ENCODE measurements at regions not wholly inside any gene's neighbourhood (a gene's known extent, or its start where the extent isn't known, plus 50 kb on each side); places are given as distances from the start of the nearest gene placed in this dataset.
A peak's percentile ranks its signal among the peaks of the same experiment; 100 is the strongest.

GRCh38 chr15:31964586-31965307 is 65.6 kb upstream of the CHRNA7 start:
- H3K27me3 Mint-ChIP-seq (ENCODE audit: low read depth): peaks cover 7% of the 10 kb centered on the region
- H3K36me3 Mint-ChIP-seq (ENCODE audit: low read depth): no peaks in the 10 kb centered on the region
- TF ChIP-seq CTCF (conservative IDR thresholded peaks at IDR 0.05): no peak
- peaks cover 7% of the 10 kb centered on the region for H3K9me3 Mint-ChIP-seq
- no peak overlapping the region for H3K4me3 Mint-ChIP-seq
- H3K27ac Mint-ChIP-seq (ENCODE audit: unreplicated experiment): no peak overlapping the region
- H3K4me1 Mint-ChIP-seq: no peaks in the 10 kb centered on the region
- no peak for DNase-seq (ENCODE audit: low read depth, low spot score)

GRCh38 chr15:31970007-31970406 is 60.3 kb upstream of the CHRNA7 start:
- H3K27ac Mint-ChIP-seq (ENCODE audit: unreplicated experiment): no peak overlapping the region
- H3K4me1 Mint-ChIP-seq: peaks cover 5% of the 10 kb centered on the region
- no peak for DNase-seq (ENCODE audit: low read depth, low spot score)

GRCh38 chr15:31973197-31973596 is 57.1 kb upstream of the CHRNA7 start:
- TF ChIP-seq CTCF (conservative IDR thresholded peaks at IDR 0.05): no peak
- no peak overlapping the region for H3K4me3 Mint-ChIP-seq
- peaks cover 22% of the 10 kb centered on the region for H3K27me3 Mint-ChIP-seq (ENCODE audit: low read depth)
- no peaks in the 10 kb centered on the region for H3K9me3 Mint-ChIP-seq
- H3K4me1 Mint-ChIP-seq: peaks cover 11% of the 10 kb centered on the region
- no peak overlapping the region for H3K27ac Mint-ChIP-seq (ENCODE audit: unreplicated experiment)
- no peaks in the 10 kb centered on the region for H3K36me3 Mint-ChIP-seq (ENCODE audit: low read depth)
- DNase-seq (ENCODE audit: low read depth, low spot score): no peak

More at GRCh38 chr15:31970007-31970406, 60.3 kb upstream of the CHRNA7 start:
- Mint-ChIP-seq H3K9me3 (no peaks in the 10 kb centered on the region), H3K4me3 (no peak overlapping the region), H3K27me3 (ENCODE audit: low read depth) (peaks cover 17% of the 10 kb centered on the region), H3K36me3 (ENCODE audit: low read depth) (no peaks in the 10 kb centered on the region)
- TF ChIP-seq CTCF (conservative IDR thresholded peaks at IDR 0.05): no peak

GRCh38 chr15:31974154-31974794 is 56.0 kb upstream of the CHRNA7 start:
- Mint-ChIP-seq H3K36me3 (ENCODE audit: low read depth) (no peaks in the 10 kb centered on the region), H3K4me1 (peaks cover 16% of the 10 kb centered on the region), H3K27me3 (ENCODE audit: low read depth) (peaks cover 24% of the 10 kb centered on the region), H3K27ac (ENCODE audit: unreplicated experiment) (no peak overlapping the region), H3K4me3 (no peak overlapping the region), H3K9me3 (no peaks in the 10 kb centered on the region)
- no peak for TF ChIP-seq CTCF (conservative IDR thresholded peaks at IDR 0.05)
- DNase-seq (ENCODE audit: low read depth, low spot score): no peak

- TF ChIP-seq CTCF (conservative IDR thresholded peaks at IDR 0.05): peak; percentile 81
- no peak overlapping the region for H3K4me3 Mint-ChIP-seq
- DNase-seq (ENCODE audit: low read depth, low spot score): peak; percentile 73
Measured at GRCh38 chr15:31974855-31975829, 55.2 kb upstream of the CHRNA7 start.

More at GRCh38 chr15:31974855-31975829, 55.2 kb upstream of the CHRNA7 start:
- Mint-ChIP-seq H3K27me3 (ENCODE audit: low read depth) (peaks cover 19% of the 10 kb centered on the region), H3K36me3 (ENCODE audit: low read depth) (no peaks in the 10 kb centered on the region), H3K9me3 (no peaks in the 10 kb centered on the region), H3K4me1 (peaks cover 16% of the 10 kb centered on the region), H3K27ac (ENCODE audit: unreplicated experiment) (no peak overlapping the region)

Data from neural crest cell (in vitro differentiated cells).